ENCODE measurements at regions not wholly inside any gene's neighbourhood (a gene's known extent, or its start where the extent isn't known, plus 50 kb on each side); places are given as distances from the start of the nearest gene placed in this dataset.

GRCh38 chr12:61546296-61546695, 713.9 kb upstream of the USP15 start:
- TF ChIP-seq CTCF (conservative IDR thresholded peaks at IDR 0.05) (peak; percentile 75), ZFX (IDR thresholded peaks at IDR 0.05) (no peak)
